NCI-H1105 treated with DMSO at 0.1 percent for 48 hours (cell line): ENCODE measurements at regions not wholly inside any gene's neighbourhood (a gene's known extent, or its start where the extent isn't known, plus 50 kb on each side); places are given as distances from the start of the nearest gene placed in this dataset.
"Not testable (repeated sequence)": the region's sequence is repeated elsewhere in the genome, so short reads cannot be mapped to it uniquely, and the experiment has no call there.

Experiments used
- DNase-seq: peaks from one replicate; lab custom pipeline; 2025; lab: John Stamatoyannopoulos, UW

GRCh38 chr4:85106166-85106565 is 139.7 kb upstream of the WDFY3 start:
- no peak for DNase-seq

GRCh38 chr4:85106805-85107336 is 140.4 kb upstream of the WDFY3 start:
- DNase-seq: no peak

GRCh38 chr4:85107553-85107952 is 141.1 kb upstream of the WDFY3 start:
- no peak for DNase-seq

GRCh38 chr4:85113706-85114105 is 147.2 kb upstream of the WDFY3 start:
- DNase-seq: no peak

- no peak for DNase-seq
Observed at GRCh38 chr4:85114526-85114925, 148.0 kb upstream of the WDFY3 start.

GRCh38 chr4:85116008-85116407 is 149.5 kb upstream of the WDFY3 start:
- no peak for DNase-seq

GRCh38 chr4:85125688-85126087 is 159.2 kb upstream of the WDFY3 start:
- no peak for DNase-seq

- DNase-seq: no peak
Observed at GRCh38 chr4:85126991-85127591, 160.6 kb upstream of the WDFY3 start.

GRCh38 chr4:85127653-85128052 is 161.2 kb upstream of the WDFY3 start:
- no peak for DNase-seq

GRCh38 chr4:85128246-85129204 is 162.0 kb upstream of the WDFY3 start:
- no peak for DNase-seq

- DNase-seq: not testable (repeated sequence)
Observed at GRCh38 chr4:85129354-85130125, 163.1 kb upstream of the WDFY3 start.

- DNase-seq: no peak
Observed at GRCh38 chr4:85132117-85132516, 165.6 kb upstream of the WDFY3 start.

- DNase-seq: no peak
Observed at GRCh38 chr4:85132570-85132969, 166.1 kb upstream of the WDFY3 start.

GRCh38 chr4:85139749-85140148 is 173.3 kb upstream of the WDFY3 start:
- not testable (repeated sequence) for DNase-seq

- DNase-seq: no peak
Observed at GRCh38 chr4:85142451-85142850, 176.0 kb upstream of the WDFY3 start.

GRCh38 chr4:85147481-85148076 is 181.1 kb upstream of the WDFY3 start:
- DNase-seq: peak; percentile 87

- DNase-seq: no peak
Observed at GRCh38 chr4:85149676-85150075, 183.2 kb upstream of the WDFY3 start.

GRCh38 chr4:85151371-85151770 is 184.9 kb upstream of the WDFY3 start:
- DNase-seq: no peak

- no peak for DNase-seq
Observed at GRCh38 chr4:85151786-85152185, 185.3 kb upstream of the WDFY3 start.

- no peak for DNase-seq
Observed at GRCh38 chr4:85152480-85152879, 186.0 kb upstream of the WDFY3 start.

- DNase-seq: no peak
Observed at GRCh38 chr4:85153221-85153620, 186.7 kb upstream of the WDFY3 start.

GRCh38 chr4:85154591-85154990 is 188.1 kb upstream of the WDFY3 start:
- no peak for DNase-seq
